Osteoblast (primary cell): ENCODE measurements at regions not wholly inside any gene's neighbourhood (a gene's known extent, or its start where the extent isn't known, plus 50 kb on each side); places are given as distances from the start of the nearest gene placed in this dataset.

ENCODE experiments used
- DNase-seq: peaks from one replicate; pipeline ENCODE4 v3.0.0; 2011; ENCODE audit warnings: low spot score, mixed read lengths; ENCODE audit not compliant: insufficient read length; ENCODE audit errors: missing footprints
- H2AFZ ChIP-seq: 2 replicates; pipeline ENCODE4 v1.6.0; 2011; ENCODE audit warnings: mild to moderate bottlenecking, low read length
- H3K27ac ChIP-seq: 2 replicates; pipeline ENCODE4 v1.5.1; 2011; ENCODE audit warnings: mild to moderate bottlenecking, low read depth, low read length, moderate library complexity
- H3K27me3 ChIP-seq: 2 replicates; pipeline ENCODE4 v1.6.0; 2012; ENCODE audit warnings: mild to moderate bottlenecking, control low read depth, inconsistent platforms, low read length, moderate library complexity; ENCODE audit not compliant: insufficient read depth
- H3K36me3 ChIP-seq: 2 replicates; pipeline ENCODE4 v1.5.1; 2011; ENCODE audit warnings: mild to moderate bottlenecking, low read length, control low read depth, moderate library complexity; ENCODE audit not compliant: insufficient read depth
- H3K4me1 ChIP-seq: 2 replicates; pipeline ENCODE4 v1.5.1; 2011; ENCODE audit warnings: mild to moderate bottlenecking, low read length, control low read depth, moderate library complexity; ENCODE audit not compliant: insufficient read depth
- H3K4me2 ChIP-seq: 2 replicates; pipeline ENCODE4 v1.6.0; 2011; ENCODE audit warnings: mild to moderate bottlenecking, low read length; ENCODE audit not compliant: insufficient read depth
- H3K4me3 ChIP-seq: fragments of 200-600 bp; sonication (generic); 3 replicates; pipeline ENCODE4 v1.5.1; 2012; ENCODE audit warnings: mild to moderate bottlenecking, low read length, inconsistent platforms; ENCODE audit not compliant: insufficient read depth
- H3K79me2 ChIP-seq: 2 replicates; pipeline ENCODE4 v1.6.0; 2012; ENCODE audit warnings: mild to moderate bottlenecking, low read length, control low read depth, inconsistent platforms; ENCODE audit not compliant: insufficient read depth
- H3K9me3 ChIP-seq: 2 replicates; pipeline ENCODE4 v1.5.1; 2011; ENCODE audit warnings: low read depth, low read length, control low read depth
- H4K20me1 ChIP-seq: 2 replicates; pipeline ENCODE4 v1.6.0; 2012; ENCODE audit warnings: mild to moderate bottlenecking, low read length, control low read depth; ENCODE audit not compliant: insufficient read depth
- TF ChIP-seq, protein P1 (sequence below): IDR thresholded peaks from 2 replicates; pipeline ENCODE4 v1.5.1; 2011; ENCODE audit warnings: mild to moderate bottlenecking, low read depth, low read length, moderate library complexity; ENCODE audit errors: extremely low read depth

DNA sequence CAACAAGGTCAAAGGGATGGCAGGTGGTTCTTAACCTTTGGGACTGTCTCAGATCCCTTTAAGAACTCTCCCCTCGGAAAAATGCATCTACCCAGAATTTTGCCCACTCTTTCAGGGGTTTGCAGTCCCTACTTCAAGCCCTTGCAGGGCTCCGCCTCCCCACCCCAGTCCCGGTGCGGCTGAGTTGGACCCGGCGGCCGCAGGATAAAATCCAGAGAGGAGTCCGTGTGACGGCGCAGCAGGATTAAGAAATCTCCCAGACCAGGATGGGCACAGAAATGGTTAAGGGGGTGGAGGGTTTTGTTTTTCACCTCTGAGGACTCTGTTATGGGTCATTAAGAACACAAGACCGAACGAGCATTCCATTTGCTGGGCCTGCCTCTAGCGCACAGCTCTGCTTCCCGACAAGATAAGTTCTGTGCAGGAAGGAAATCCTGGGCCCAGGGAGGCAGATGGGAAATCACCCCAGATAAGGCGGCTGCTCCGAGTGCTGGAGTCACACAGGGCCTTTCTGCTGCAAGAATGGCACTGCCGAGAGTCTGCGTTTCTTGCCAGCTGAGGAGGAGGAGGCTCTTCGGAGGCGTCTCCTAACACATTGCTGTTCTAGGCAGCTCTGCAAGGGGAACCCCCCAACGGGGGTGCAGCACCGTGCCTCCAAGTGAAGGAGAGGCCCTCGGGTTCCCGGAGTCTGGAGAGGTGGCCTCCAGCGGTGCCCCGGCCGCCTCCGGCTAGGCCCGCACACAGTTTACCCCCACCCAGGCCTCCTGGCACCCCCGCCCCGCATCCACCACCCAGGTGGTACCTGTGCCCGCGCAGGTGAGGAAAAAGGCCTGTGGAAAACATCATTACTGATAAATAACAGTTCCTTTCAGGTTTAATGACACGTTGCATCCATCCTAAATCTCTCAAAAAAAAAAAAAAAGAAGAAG, 277.6 kb downstream of the BCOR start:
- H3K9me3 ChIP-seq, result no peaks in the 10 kb centered on the region
- peaks cover 12% of the 10 kb centered on the region for H3K27me3 ChIP-seq
- TF ChIP-seq, protein P1, sequence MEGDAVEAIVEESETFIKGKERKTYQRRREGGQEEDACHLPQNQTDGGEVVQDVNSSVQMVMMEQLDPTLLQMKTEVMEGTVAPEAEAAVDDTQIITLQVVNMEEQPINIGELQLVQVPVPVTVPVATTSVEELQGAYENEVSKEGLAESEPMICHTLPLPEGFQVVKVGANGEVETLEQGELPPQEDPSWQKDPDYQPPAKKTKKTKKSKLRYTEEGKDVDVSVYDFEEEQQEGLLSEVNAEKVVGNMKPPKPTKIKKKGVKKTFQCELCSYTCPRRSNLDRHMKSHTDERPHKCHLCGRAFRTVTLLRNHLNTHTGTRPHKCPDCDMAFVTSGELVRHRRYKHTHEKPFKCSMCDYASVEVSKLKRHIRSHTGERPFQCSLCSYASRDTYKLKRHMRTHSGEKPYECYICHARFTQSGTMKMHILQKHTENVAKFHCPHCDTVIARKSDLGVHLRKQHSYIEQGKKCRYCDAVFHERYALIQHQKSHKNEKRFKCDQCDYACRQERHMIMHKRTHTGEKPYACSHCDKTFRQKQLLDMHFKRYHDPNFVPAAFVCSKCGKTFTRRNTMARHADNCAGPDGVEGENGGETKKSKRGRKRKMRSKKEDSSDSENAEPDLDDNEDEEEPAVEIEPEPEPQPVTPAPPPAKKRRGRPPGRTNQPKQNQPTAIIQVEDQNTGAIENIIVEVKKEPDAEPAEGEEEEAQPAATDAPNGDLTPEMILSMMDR, result no peak
- no peaks in the 10 kb centered on the region for H3K36me3 ChIP-seq
- no peaks in the 10 kb centered on the region for H3K79me2 ChIP-seq
- H4K20me1 ChIP-seq, result no peaks in the 10 kb centered on the region
- H3K4me2 ChIP-seq, result no peak overlapping the region
- DNase-seq, result peak; percentile 68
- no peak overlapping the region for H3K4me3 ChIP-seq
- H3K27ac ChIP-seq, result no peak overlapping the region
- peaks cover 12% of the 10 kb centered on the region for H3K4me1 ChIP-seq
- no peak overlapping the region for H2AFZ ChIP-seq

DNA sequence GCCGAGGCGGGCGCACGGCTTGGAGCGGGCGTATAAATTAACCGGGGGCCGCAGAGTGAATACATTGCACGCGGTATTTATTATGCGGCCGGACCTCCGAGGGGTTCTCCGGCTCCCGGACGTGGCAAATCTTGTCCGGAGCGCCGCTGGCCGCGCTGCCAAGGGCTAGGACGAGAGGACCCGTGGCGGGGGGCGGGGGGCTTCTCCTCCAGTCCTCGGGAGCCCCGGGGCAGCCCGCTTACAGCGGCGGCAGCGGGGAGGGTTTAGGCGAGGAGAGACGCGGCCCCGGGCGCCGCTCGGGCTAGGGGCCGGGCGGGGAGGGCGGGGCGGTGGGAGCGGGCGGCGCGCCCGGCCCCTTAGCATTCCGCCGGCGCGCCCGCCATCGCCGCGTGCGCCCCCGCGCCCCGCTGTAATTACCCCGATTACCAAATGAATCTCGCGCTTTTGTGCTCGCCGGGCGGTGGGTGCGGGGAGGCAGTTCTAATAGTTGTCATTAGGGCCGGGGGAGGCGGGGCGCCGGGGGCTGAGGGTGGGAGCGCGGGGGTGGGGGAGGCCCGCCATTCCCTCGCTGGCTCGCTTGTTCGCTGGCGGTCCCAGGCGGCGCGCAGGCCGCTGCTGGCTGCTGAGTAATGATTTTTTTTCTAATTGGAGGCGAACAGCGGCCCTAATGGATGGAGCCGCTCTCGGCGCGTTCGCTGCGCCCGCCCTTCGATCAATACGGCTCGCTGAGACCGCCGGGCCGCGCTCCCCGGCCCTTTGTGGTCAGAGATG, 276.6 kb downstream of the BCOR start:
- peaks cover 12% of the 10 kb centered on the region for H3K27me3 ChIP-seq
- no peak overlapping the region for H3K27ac ChIP-seq
- no peaks in the 10 kb centered on the region for H4K20me1 ChIP-seq
- H3K4me2 ChIP-seq, result peak overlapping the region; percentile 57
- DNase-seq, result peak; percentile 93
- H3K79me2 ChIP-seq, result no peaks in the 10 kb centered on the region
- peaks cover 12% of the 10 kb centered on the region for H3K4me1 ChIP-seq
- H3K36me3 ChIP-seq, result no peaks in the 10 kb centered on the region
- H2AFZ ChIP-seq, result no peak overlapping the region
- H3K9me3 ChIP-seq, result no peaks in the 10 kb centered on the region
- H3K4me3 ChIP-seq, result peak overlapping the region; percentile 60
- TF ChIP-seq, protein P1, result no peak

DNA sequence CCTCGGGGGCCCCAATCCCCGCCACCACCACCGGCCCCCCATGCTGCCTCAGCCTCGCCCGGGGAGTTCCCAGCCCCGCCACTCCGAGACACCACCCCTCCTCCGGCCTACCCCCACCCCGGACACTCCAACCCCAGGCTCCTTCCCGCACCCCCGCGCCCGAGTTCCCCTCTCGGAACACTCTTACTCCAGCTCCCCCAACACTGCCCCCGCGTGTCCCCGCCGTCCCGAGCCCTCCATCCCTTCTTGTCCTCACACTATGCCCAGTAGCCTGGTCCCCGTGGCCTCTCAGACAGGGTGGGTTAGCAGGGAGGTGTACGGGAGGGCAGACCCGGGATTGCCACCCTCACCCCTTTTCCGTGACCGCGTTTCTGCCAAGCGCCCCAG, 276.1 kb downstream of the BCOR start:
- Histone ChIP-seq H3K79me2 (no peaks in the 10 kb centered on the region), H3K4me3 (peak overlapping the region; percentile 42), H3K36me3 (no peaks in the 10 kb centered on the region), H3K4me2 (peak overlapping the region; percentile 57), H3K9me3 (no peaks in the 10 kb centered on the region), H3K27ac (no peak overlapping the region), H3K4me1 (peaks cover 9% of the 10 kb centered on the region), H3K27me3 (peaks cover 12% of the 10 kb centered on the region), H4K20me1 (no peaks in the 10 kb centered on the region), H2AFZ (no peak overlapping the region)
- peak; percentile 76 for DNase-seq
- TF ChIP-seq, protein P1, result no peak
